Parathyroid adenoma (tissue), 2 donors: ENCODE measurements at regions not wholly inside any gene's neighbourhood (a gene's known extent, or its start where the extent isn't known, plus 50 kb on each side); places are given as distances from the start of the nearest gene placed in this dataset.

Source experiments
- H2AFZ ChIP-seq: fragments of 300-600 bp; sonication (generic); one replicate; pipeline ENCODE4 v1.7.0; 2017; ENCODE audit warnings: antibody characterized with exemption, mild to moderate bottlenecking
- H3K27ac ChIP-seq: fragments of 300-600 bp; sonication (generic); one replicate; pipeline ENCODE4 v1.7.0; 2017
- H3K27me3 ChIP-seq: fragments of 300-600 bp; sonication (generic); one replicate; pipeline ENCODE4 v1.7.0; 2017; ENCODE audit warnings: low read length; ENCODE audit not compliant: control insufficient read depth, insufficient read depth
- H3K36me3 ChIP-seq: fragments of 300-600 bp; sonication (generic); one replicate; pipeline ENCODE4 v1.7.0; 2017; ENCODE audit warnings: low read length; ENCODE audit not compliant: control insufficient read depth, insufficient read depth
- H3K4me1 ChIP-seq: fragments of 300-600 bp; sonication (generic); one replicate; pipeline ENCODE4 v1.7.0; 2017; ENCODE audit warnings: control low read depth
- H3K4me2 ChIP-seq: fragments of 300-600 bp; sonication (generic); one replicate; pipeline ENCODE4 v1.7.0; 2017; ENCODE audit warnings: low read length
- H3K4me3 ChIP-seq: fragments of 300-600 bp; sonication (generic); one replicate; pipeline ENCODE4 v1.7.0; 2017; ENCODE audit warnings: low read depth, low read length
- H3K79me2 ChIP-seq: fragments of 300-600 bp; sonication (generic); one replicate; pipeline ENCODE4 v1.7.0; 2017; ENCODE audit warnings: control low read depth
- H3K9ac ChIP-seq: fragments of 300-600 bp; sonication (generic); one replicate; pipeline ENCODE4 v1.7.0; 2017; ENCODE audit warnings: mild to moderate bottlenecking
- H3K9me3 ChIP-seq: fragments of 300-600 bp; sonication (generic); one replicate; pipeline ENCODE4 v1.7.0; 2017; ENCODE audit warnings: low read length; ENCODE audit not compliant: control insufficient read depth
- TF ChIP-seq, protein P1 (sequence below): fragments of 300-600 bp; sonication (generic); IDR thresholded peaks from one replicate; pipeline ENCODE4 v1.7.0; 2017; ENCODE audit warnings: antibody characterized with exemption, mild to moderate bottlenecking
- donor health status: primary hyperparathyroidism.

DNA sequence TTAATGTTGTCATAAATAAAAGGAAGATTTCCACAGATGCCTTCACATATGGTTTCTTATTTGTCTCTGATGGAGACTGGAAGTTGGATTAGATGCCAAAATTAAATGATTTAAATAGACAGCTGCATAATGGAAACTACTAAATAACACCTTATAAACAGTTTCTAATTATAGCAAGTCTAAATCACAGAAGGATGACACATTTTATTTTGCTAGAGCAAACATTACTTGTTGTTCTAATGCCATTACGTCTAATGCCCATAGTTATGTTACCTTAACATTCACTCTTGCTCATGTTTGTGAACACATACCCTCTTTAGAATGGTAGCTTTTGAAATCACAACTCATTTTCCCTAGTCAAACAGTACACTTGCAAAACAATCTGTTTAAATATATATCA, 92.8 kb downstream of the ZIC4 start:
- Histone ChIP-seq H3K79me2 (no peaks in the 10 kb centered on the region), H3K27me3 (no peaks in the 10 kb centered on the region), H3K27ac (no peak overlapping the region), H3K9me3 (no peaks in the 10 kb centered on the region), H3K4me3 (no peak overlapping the region), H3K4me2 (no peak overlapping the region), H3K9ac (no peak overlapping the region), H3K4me1 (no peaks in the 10 kb centered on the region), H3K36me3 (no peaks in the 10 kb centered on the region), H2AFZ (no peak overlapping the region)
- TF ChIP-seq, protein P1, sequence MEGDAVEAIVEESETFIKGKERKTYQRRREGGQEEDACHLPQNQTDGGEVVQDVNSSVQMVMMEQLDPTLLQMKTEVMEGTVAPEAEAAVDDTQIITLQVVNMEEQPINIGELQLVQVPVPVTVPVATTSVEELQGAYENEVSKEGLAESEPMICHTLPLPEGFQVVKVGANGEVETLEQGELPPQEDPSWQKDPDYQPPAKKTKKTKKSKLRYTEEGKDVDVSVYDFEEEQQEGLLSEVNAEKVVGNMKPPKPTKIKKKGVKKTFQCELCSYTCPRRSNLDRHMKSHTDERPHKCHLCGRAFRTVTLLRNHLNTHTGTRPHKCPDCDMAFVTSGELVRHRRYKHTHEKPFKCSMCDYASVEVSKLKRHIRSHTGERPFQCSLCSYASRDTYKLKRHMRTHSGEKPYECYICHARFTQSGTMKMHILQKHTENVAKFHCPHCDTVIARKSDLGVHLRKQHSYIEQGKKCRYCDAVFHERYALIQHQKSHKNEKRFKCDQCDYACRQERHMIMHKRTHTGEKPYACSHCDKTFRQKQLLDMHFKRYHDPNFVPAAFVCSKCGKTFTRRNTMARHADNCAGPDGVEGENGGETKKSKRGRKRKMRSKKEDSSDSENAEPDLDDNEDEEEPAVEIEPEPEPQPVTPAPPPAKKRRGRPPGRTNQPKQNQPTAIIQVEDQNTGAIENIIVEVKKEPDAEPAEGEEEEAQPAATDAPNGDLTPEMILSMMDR, result no peak

DNA sequence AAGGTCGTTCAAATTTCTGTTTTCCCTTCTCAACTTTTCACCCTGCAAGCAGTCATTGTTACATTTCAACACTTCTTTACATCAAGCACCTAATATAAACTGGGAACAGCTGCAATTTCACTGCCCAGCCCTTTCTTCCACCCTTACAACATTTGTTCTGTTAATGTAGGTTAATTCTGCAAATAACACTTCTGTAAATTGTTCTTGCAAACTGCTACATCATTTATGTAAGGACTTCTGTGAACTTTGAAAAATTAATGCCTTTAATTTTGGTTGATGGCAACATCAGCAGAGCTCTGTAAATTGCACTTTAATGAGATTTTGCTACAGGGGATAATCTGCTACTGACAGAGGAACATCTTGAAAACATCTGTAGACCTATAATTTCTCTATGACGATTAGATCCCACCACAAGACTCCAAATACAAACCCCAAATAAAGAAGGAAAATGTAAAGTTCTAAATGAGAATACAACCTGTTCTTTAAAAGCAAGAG, 93.5 kb downstream of the ZIC4 start:
- Histone ChIP-seq H3K4me1 (no peaks in the 10 kb centered on the region), H3K9me3 (no peaks in the 10 kb centered on the region), H3K4me3 (no peak overlapping the region), H3K9ac (no peak overlapping the region), H3K4me2 (no peak overlapping the region), H3K27me3 (no peaks in the 10 kb centered on the region), H3K36me3 (no peaks in the 10 kb centered on the region), H3K27ac (no peak overlapping the region), H3K79me2 (no peaks in the 10 kb centered on the region), H2AFZ (no peak overlapping the region)
- TF ChIP-seq, protein P1, result no peak

DNA sequence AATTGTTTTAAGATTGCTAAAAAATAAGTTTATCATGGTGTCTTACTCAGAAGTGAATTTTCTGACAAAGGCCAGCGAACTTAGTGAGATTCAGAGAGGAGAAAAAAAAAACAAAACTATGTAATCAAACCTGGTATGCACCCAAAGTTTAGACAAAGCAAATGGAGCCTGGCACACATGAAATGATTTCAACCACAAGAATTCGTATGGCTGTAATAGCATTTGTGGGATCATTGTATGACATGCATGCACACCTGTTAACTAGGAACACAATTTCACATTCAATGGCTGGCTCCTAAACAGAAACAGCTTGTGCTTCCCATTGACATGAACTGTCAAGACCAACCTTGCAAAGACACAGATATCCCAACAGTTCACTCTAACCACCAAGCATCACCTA, 94.6 kb downstream of the ZIC4 start:
- H3K27ac ChIP-seq, result no peak overlapping the region
- no peaks in the 10 kb centered on the region for H3K27me3 ChIP-seq
- TF ChIP-seq, protein P1, result no peak
- H3K4me1 ChIP-seq, result no peaks in the 10 kb centered on the region
- H3K9ac ChIP-seq, result no peak overlapping the region
- no peaks in the 10 kb centered on the region for H3K36me3 ChIP-seq
- no peaks in the 10 kb centered on the region for H3K79me2 ChIP-seq
- H3K9me3 ChIP-seq, result no peaks in the 10 kb centered on the region
- no peak overlapping the region for H3K4me3 ChIP-seq
- no peak overlapping the region for H3K4me2 ChIP-seq
- H2AFZ ChIP-seq, result no peak overlapping the region

DNA sequence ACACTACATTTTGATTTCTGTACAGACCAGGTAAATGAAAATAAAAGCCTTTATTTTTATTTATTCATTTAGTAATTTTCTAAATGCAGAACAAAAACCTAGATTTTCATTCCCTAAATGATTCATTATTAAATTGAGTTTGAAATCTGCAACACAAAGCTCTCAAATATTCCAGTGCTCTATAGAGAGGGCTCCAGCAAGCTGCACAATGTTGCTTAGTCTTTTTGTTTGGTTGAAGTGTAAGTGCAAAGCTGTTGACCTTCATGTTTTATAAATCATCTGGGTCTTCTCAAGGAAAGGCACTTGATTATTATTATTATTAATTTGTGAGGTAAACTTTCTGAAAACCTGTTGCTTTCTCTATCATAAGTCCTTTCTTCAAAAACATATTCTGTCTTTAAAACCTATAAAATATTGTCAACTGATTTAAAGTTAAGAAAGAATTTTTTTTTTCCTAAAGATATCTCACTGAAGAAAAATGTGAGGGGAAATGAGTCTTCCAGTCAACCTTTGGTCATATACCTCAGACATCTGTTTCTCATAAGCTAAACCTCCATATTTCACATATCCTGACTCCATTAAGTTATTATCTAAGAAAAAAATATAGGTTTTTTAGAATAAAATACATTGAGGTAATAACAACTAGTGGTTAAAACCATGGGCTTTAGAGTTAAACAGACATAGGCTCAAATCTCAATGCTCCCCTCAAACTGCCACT, 100.7 kb downstream of the ZIC4 start:
- no peak overlapping the region for H3K4me3 ChIP-seq
- no peak overlapping the region for H3K4me2 ChIP-seq
- no peak overlapping the region for H3K9ac ChIP-seq
- no peaks in the 10 kb centered on the region for H3K79me2 ChIP-seq
- TF ChIP-seq, protein P1, result no peak
- H2AFZ ChIP-seq, result no peak overlapping the region
- H3K27me3 ChIP-seq, result no peaks in the 10 kb centered on the region
- H3K27ac ChIP-seq, result no peak overlapping the region
- no peaks in the 10 kb centered on the region for H3K9me3 ChIP-seq
- H3K4me1 ChIP-seq, result no peaks in the 10 kb centered on the region
- no peaks in the 10 kb centered on the region for H3K36me3 ChIP-seq

DNA sequence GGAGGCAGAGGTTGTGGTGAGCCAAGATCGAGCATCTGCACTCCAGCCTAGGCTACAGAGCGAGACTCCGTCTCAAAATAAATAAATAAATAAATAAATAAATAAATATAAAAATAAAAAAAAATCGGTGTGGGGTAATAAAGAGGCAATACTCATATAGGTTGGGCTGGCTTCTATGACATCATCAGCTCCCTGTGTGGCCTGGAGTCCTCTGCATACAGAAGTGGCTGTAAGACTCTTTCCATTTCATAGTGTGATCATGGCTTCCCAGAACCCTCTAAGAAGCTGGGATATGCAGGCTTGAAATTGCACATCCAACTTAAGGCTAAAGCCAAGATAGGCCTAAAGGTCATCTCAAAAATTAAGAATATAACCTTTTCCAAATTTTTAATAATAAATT, 101.6 kb downstream of the ZIC4 start:
- Histone ChIP-seq H3K4me2 (no peak overlapping the region), H3K36me3 (no peaks in the 10 kb centered on the region), H3K4me1 (no peaks in the 10 kb centered on the region), H3K27me3 (no peaks in the 10 kb centered on the region), H3K9me3 (no peaks in the 10 kb centered on the region), H3K27ac (no peak overlapping the region), H3K4me3 (no peak overlapping the region), H3K9ac (no peak overlapping the region), H2AFZ (no peak overlapping the region), H3K79me2 (no peaks in the 10 kb centered on the region)
- TF ChIP-seq, protein P1, result no peak
